ENCODE measurements at regions not wholly inside any gene's neighbourhood (a gene's known extent, or its start where the extent isn't known, plus 50 kb on each side); places are given as distances from the start of the nearest gene placed in this dataset.

- no peak overlapping the region for H3K4me3 ChIP-seq (ENCODE audit: low read length)
- no peaks in the 10 kb centered on the region for H3K4me1 Mint-ChIP-seq
- H3K36me3 ChIP-seq (ENCODE audit: control insufficient read depth, insufficient read depth, low read length): no peaks in the 10 kb centered on the region
- no peak overlapping the region for H3K4me3 Mint-ChIP-seq
- no peaks in the 10 kb centered on the region for H3K36me3 Mint-ChIP-seq (ENCODE audit: low read depth)
- DNase-seq: no peak
- no peak for TF ChIP-seq CTCF (conservative IDR thresholded peaks at IDR 0.05)
- no peaks in the 10 kb centered on the region for H3K9me3 ChIP-seq (ENCODE audit: control insufficient read depth, low read length)
- H3K27ac ChIP-seq (ENCODE audit: low read depth, low read length): no peak overlapping the region
- H3K27me3 Mint-ChIP-seq (ENCODE audit: insufficient read depth): no peaks in the 10 kb centered on the region
- no peaks in the 10 kb centered on the region for H3K27me3 ChIP-seq (ENCODE audit: control insufficient read depth, insufficient read depth, low read length, poor library complexity, severe bottlenecking)
- H3K27ac Mint-ChIP-seq: no peak overlapping the region
- H3K9me3 Mint-ChIP-seq: no peaks in the 10 kb centered on the region
- no peaks in the 10 kb centered on the region for H3K4me1 ChIP-seq (ENCODE audit: control insufficient read depth, insufficient read depth, low read length)
- H3K9ac ChIP-seq (ENCODE audit: extremely low read depth, low read length, poor library complexity, severe bottlenecking): no peak overlapping the region
- WGBS, 2 experiments (ENCODE audit: insufficient coverage in 1 of 2, insufficient read length in 1 of 2): 83 to 100% methylated on average over 1 of the region's 1 CpG
Observed at GRCh38 chr5:167020418-167020817, 1271.0 kb upstream of the WWC1 start.

GRCh38 chr5:167029488-167029887 is 1262.0 kb upstream of the WWC1 start:
- Histone ChIP-seq H3K4me3 (ENCODE audit: low read length) (no peak overlapping the region), H3K27me3 (ENCODE audit: control insufficient read depth, insufficient read depth, low read length, poor library complexity, severe bottlenecking) (no peaks in the 10 kb centered on the region), H3K4me1 (ENCODE audit: control insufficient read depth, insufficient read depth, low read length) (no peaks in the 10 kb centered on the region), H3K27ac (ENCODE audit: low read depth, low read length) (no peak overlapping the region), H3K9ac (ENCODE audit: extremely low read depth, low read length, poor library complexity, severe bottlenecking) (no peak overlapping the region), H3K36me3 (ENCODE audit: control insufficient read depth, insufficient read depth, low read length) (no peaks in the 10 kb centered on the region), H3K9me3 (ENCODE audit: control insufficient read depth, low read length) (no peaks in the 10 kb centered on the region)
- Mint-ChIP-seq H3K36me3 (ENCODE audit: low read depth) (no peaks in the 10 kb centered on the region), H3K4me1 (peaks cover 4% of the 10 kb centered on the region), H3K4me3 (no peak overlapping the region), H3K27me3 (ENCODE audit: insufficient read depth) (no peaks in the 10 kb centered on the region), H3K9me3 (no peaks in the 10 kb centered on the region), H3K27ac (no peak overlapping the region)
- TF ChIP-seq CTCF (conservative IDR thresholded peaks at IDR 0.05): no peak
- WGBS, 2 experiments (ENCODE audit: insufficient coverage in 1 of 2, insufficient read length in 1 of 2): 84% methylated on average over 2 of the region's 2 CpGs
- no peak for DNase-seq

- H3K27ac Mint-ChIP-seq: no peak overlapping the region
- Histone ChIP-seq H3K9me3 (ENCODE audit: control insufficient read depth, low read length) (no peaks in the 10 kb centered on the region), H3K9ac (ENCODE audit: extremely low read depth, low read length, poor library complexity, severe bottlenecking) (no peak overlapping the region), H3K27me3 (ENCODE audit: control insufficient read depth, insufficient read depth, low read length, poor library complexity, severe bottlenecking) (no peaks in the 10 kb centered on the region), H3K36me3 (ENCODE audit: control insufficient read depth, insufficient read depth, low read length) (no peaks in the 10 kb centered on the region), H3K4me1 (ENCODE audit: control insufficient read depth, insufficient read depth, low read length) (no peaks in the 10 kb centered on the region), H3K4me3 (ENCODE audit: low read length) (no peak overlapping the region), H3K27ac (ENCODE audit: low read depth, low read length) (no peak overlapping the region)
- WGBS, 2 experiments (ENCODE audit: insufficient coverage in 1 of 2, insufficient read length in 1 of 2): 80 to 87% methylated on average over 8 to 17 of the region's 17 CpGs
- H3K9me3 Mint-ChIP-seq: no peaks in the 10 kb centered on the region
- no peaks in the 10 kb centered on the region for H3K27me3 Mint-ChIP-seq (ENCODE audit: insufficient read depth)
- H3K4me3 Mint-ChIP-seq: no peak overlapping the region
- no peaks in the 10 kb centered on the region for H3K36me3 Mint-ChIP-seq (ENCODE audit: low read depth)
- peak; percentile 89 for TF ChIP-seq CTCF (conservative IDR thresholded peaks at IDR 0.05)
- peak; percentile 94 for DNase-seq
- H3K4me1 Mint-ChIP-seq: peaks cover 4% of the 10 kb centered on the region
Observed at GRCh38 chr5:167030500-167031120, 1260.8 kb upstream of the WWC1 start.

All from endodermal cell (in vitro differentiated cells).